HEK293 (cell line): ENCODE measurements at regions not wholly inside any gene's neighbourhood (a gene's known extent, or its start where the extent isn't known, plus 50 kb on each side); places are given as distances from the start of the nearest gene placed in this dataset.

Experiments
- CTCF ChIA-PET: fragments of 350-600 bp; formaldehyde crosslinking; extraction: SDS; loops from one replicate; lab custom pipeline; 2021; ENCODE audit warnings: antibody characterized with exemption; lab: Yijun Ruan, JAX
- POLR2A ChIA-PET: fragments of 300-600 bp; formaldehyde crosslinking; extraction: SDS; loops from one replicate; lab custom pipeline; 2020; ENCODE audit warnings: antibody characterized with exemption, inconsistent platforms; lab: Yijun Ruan, JAX
- H3K27ac ChIP-seq: fragments of 200-500 bp; sonication (Bioruptor generic); 2 replicates; pipeline ENCODE4 v1.5.1; 2014; ENCODE audit warnings: low read depth, low read length, control low read depth, inconsistent platforms; ENCODE audit errors: extremely low read depth
- H3K36me3 ChIP-seq, 2 experiments: fragments of 200-500 bp in 1 of 2; sonication (Bioruptor generic) in 1 of 2; 1 replicate in 1 of 2; 2 replicates in 1 of 2; pipeline ENCODE4 v1.5.1; 2014 to 2017; ENCODE audit warnings: inconsistent platforms in 2 of 2, low read length in 2 of 2; ENCODE audit not compliant: control insufficient read depth in 2 of 2, insufficient read depth in 1 of 2
- H3K4me1 ChIP-seq: fragments of 200-500 bp; sonication (Bioruptor generic); 2 replicates; pipeline ENCODE4 v1.5.1; 2014; ENCODE audit warnings: mild to moderate bottlenecking, low read length, inconsistent platforms; ENCODE audit not compliant: control insufficient read depth, insufficient read depth
- H3K4me3 ChIP-seq: 2 replicates; pipeline ENCODE4 v1.5.1; 2011; ENCODE audit warnings: low read depth, mild to moderate bottlenecking, control low read depth, low read length, moderate library complexity
- H3K9me3 ChIP-seq: fragments of 200-500 bp; sonication (Bioruptor generic); 2 replicates; pipeline ENCODE4 v1.5.1; 2014; ENCODE audit warnings: low read depth, low read length, inconsistent platforms; ENCODE audit not compliant: control insufficient read depth, insufficient read depth
- ATF2 ChIP-seq: fragments of 450-650 bp; formaldehyde crosslinking; IDR thresholded peaks from 2 replicates; pipeline ENCODE4 v1.5.1; 2016; ENCODE audit warnings: missing biosample characterization, missing genetic modification characterization, low read depth
- FEZF1 ChIP-seq: fragments of 450-650 bp; formaldehyde crosslinking; IDR thresholded peaks from 2 replicates; pipeline ENCODE4 v1.5.1; 2016; ENCODE audit warnings: missing biosample characterization, missing genetic modification characterization
- GLI4 ChIP-seq: fragments of 450-650 bp; formaldehyde crosslinking; IDR thresholded peaks from 2 replicates; pipeline ENCODE4 v1.5.1; 2016; ENCODE audit warnings: missing biosample characterization, missing genetic modification characterization
- GLIS1 ChIP-seq: fragments of 450-650 bp; formaldehyde crosslinking; IDR thresholded peaks from 2 replicates; pipeline ENCODE4 v1.5.1; 2016; ENCODE audit warnings: missing biosample characterization, missing genetic modification characterization
- HOXC10 ChIP-seq: sonication (generic); formaldehyde crosslinking; IDR thresholded peaks from 2 replicates; pipeline ENCODE4 v1.8.1; 2023; ENCODE audit warnings: mild to moderate bottlenecking, missing genetic modification reagents
- KLF9 ChIP-seq: fragments of 450-650 bp; formaldehyde crosslinking; IDR thresholded peaks from 2 replicates; pipeline ENCODE4 v1.5.1; 2016; ENCODE audit warnings: missing biosample characterization, missing genetic modification characterization, low read depth
- PBX3 ChIP-seq: sonication (generic); formaldehyde crosslinking; IDR thresholded peaks from 2 replicates; pipeline ENCODE4 v1.8.1; 2022; ENCODE audit warnings: mild to moderate bottlenecking, moderate library complexity, missing genetic modification reagents
- PRDM2 ChIP-seq: fragments of 450-650 bp; formaldehyde crosslinking; IDR thresholded peaks from 2 replicates; pipeline ENCODE4 v1.5.1; 2016; ENCODE audit warnings: missing biosample characterization, missing genetic modification characterization, borderline replicate concordance
- SP3 ChIP-seq: fragments of 450-650 bp; formaldehyde crosslinking; IDR thresholded peaks from 2 replicates; pipeline ENCODE4 v1.5.1; 2016; ENCODE audit warnings: missing biosample characterization, missing genetic modification characterization
- WT1 ChIP-seq: fragments of 450-650 bp; formaldehyde crosslinking; IDR thresholded peaks from 2 replicates; pipeline ENCODE4 v1.5.1; 2016; ENCODE audit warnings: missing biosample characterization, missing genetic modification characterization
- ZNF138 ChIP-seq: fragments of 450-650 bp; formaldehyde crosslinking; IDR thresholded peaks from 2 replicates; pipeline ENCODE4 v1.5.1; 2016; ENCODE audit warnings: missing biosample characterization, missing genetic modification characterization, borderline replicate concordance
- ZNF18 ChIP-seq: fragments of 450-650 bp; formaldehyde crosslinking; IDR thresholded peaks from 2 replicates; pipeline ENCODE4 v1.5.1; 2016; ENCODE audit warnings: missing biosample characterization, missing genetic modification characterization
- ZNF239 ChIP-seq: fragments of 450-650 bp; formaldehyde crosslinking; IDR thresholded peaks from 2 replicates; pipeline ENCODE4 v1.5.1; 2016; ENCODE audit warnings: missing biosample characterization, missing genetic modification characterization
- ZNF24 ChIP-seq: fragments of 450-650 bp; formaldehyde crosslinking; IDR thresholded peaks from 2 replicates; pipeline ENCODE4 v1.5.1; 2016; ENCODE audit warnings: missing biosample characterization, missing genetic modification characterization
- ZNF280C ChIP-seq: fragments of 450-650 bp; formaldehyde crosslinking; IDR thresholded peaks from 2 replicates; pipeline ENCODE4 v1.5.1; 2016; ENCODE audit warnings: missing biosample characterization, missing genetic modification characterization
- ZNF391 ChIP-seq: fragments of 450-650 bp; formaldehyde crosslinking; IDR thresholded peaks from 2 replicates; pipeline ENCODE4 v1.5.1; 2016; ENCODE audit warnings: low read depth, missing biosample characterization, missing genetic modification characterization, borderline replicate concordance
- ZNF404 ChIP-seq: fragments of 450-650 bp; formaldehyde crosslinking; IDR thresholded peaks from 2 replicates; pipeline ENCODE4 v1.5.1; 2017; ENCODE audit warnings: missing biosample characterization, missing genetic modification characterization
- ZNF513 ChIP-seq: fragments of 450-650 bp; IDR thresholded peaks from 2 replicates; pipeline ENCODE4 v1.5.1; 2018; ENCODE audit warnings: missing biosample characterization, missing genetic modification characterization
- ZNF544 ChIP-seq: fragments of 450-650 bp; formaldehyde crosslinking; IDR thresholded peaks from 2 replicates; pipeline ENCODE4 v1.5.0; 2017; ENCODE audit warnings: missing biosample characterization, missing genetic modification characterization
- ZNF549 ChIP-seq: fragments of 450-650 bp; IDR thresholded peaks from 2 replicates; pipeline ENCODE4 v1.5.1; 2018; ENCODE audit warnings: missing biosample characterization, missing genetic modification characterization, mild to moderate bottlenecking, inconsistent platforms, moderate library complexity
- ZNF624 ChIP-seq: fragments of 450-650 bp; formaldehyde crosslinking; IDR thresholded peaks from 2 replicates; pipeline ENCODE4 v1.5.1; 2017; ENCODE audit warnings: missing biosample characterization, missing genetic modification characterization
- ZNF768 ChIP-seq: fragments of 450-650 bp; formaldehyde crosslinking; IDR thresholded peaks from 2 replicates; pipeline ENCODE4 v1.5.1; 2018; ENCODE audit warnings: missing biosample characterization, mild to moderate bottlenecking, missing genetic modification characterization
- ZNF837 ChIP-seq: fragments of 450-650 bp; formaldehyde crosslinking; IDR thresholded peaks from 2 replicates; pipeline ENCODE4 v1.5.1; 2016; ENCODE audit warnings: missing biosample characterization, missing genetic modification characterization
- ZSCAN16 ChIP-seq: fragments of 450-650 bp; formaldehyde crosslinking; IDR thresholded peaks from 2 replicates; pipeline ENCODE4 v1.5.1; 2016; ENCODE audit warnings: missing biosample characterization, missing genetic modification characterization
- ZSCAN30 ChIP-seq: fragments of 450-650 bp; IDR thresholded peaks from 2 replicates; pipeline ENCODE4 v1.5.1; 2018; ENCODE audit warnings: missing biosample characterization, mild to moderate bottlenecking, missing genetic modification characterization, moderate library complexity

GRCh38 chr3:178129109-178129508, 407.1 kb upstream of the KCNMB2 start (continued):
- TF ChIP-seq ZNF768 (tag by site-specific recombination): no peak
- TF ChIP-seq ZNF18 (tag by site-specific recombination): no peak
- TF ChIP-seq ZNF24 (tag by site-specific recombination): no peak
- TF ChIP-seq SP3 (tag by site-specific recombination): no peak
- TF ChIP-seq GLIS1 (tag by site-specific recombination): no peak
- no peak for TF ChIP-seq ATF2
- no peak for TF ChIP-seq ZNF239 (tag by site-specific recombination)

GRCh38 chr3:178131801-178132200, 404.4 kb upstream of the KCNMB2 start:
- CTCF ChIA-PET: no interaction called here
- H3K4me1 ChIP-seq: no peaks in the 10 kb centered on the region
- H3K36me3 ChIP-seq: no peaks in the 10 kb centered on the region
- H3K27ac ChIP-seq: no peak overlapping the region
- POLR2A ChIA-PET: no interaction called here
- H3K4me3 ChIP-seq: no peak overlapping the region
- no peaks in the 10 kb centered on the region for H3K9me3 ChIP-seq
- TF ChIP-seq KLF9 (tag by site-specific recombination) (no peak), ZNF513 (no peak), HOXC10 (no peak), ZSCAN30 (tag by site-specific recombination) (no peak), ZNF138 (tag by site-specific recombination) (no peak), ZNF624 (no peak), PRDM2 (tag by site-specific recombination) (no peak), WT1 (tag by site-specific recombination) (no peak), ZNF549 (tag by site-specific recombination) (no peak), GLI4 (no peak), GLIS1 (tag by site-specific recombination) (no peak), PBX3 (CRISPR knock-in tag) (no peak), ZNF280C (tag by site-specific recombination) (no peak), ZNF837 (tag by site-specific recombination) (no peak), ZNF544 (tag by site-specific recombination) (no peak), ZSCAN16 (no peak), FEZF1 (no peak), ZNF391 (no peak), ZNF404 (tag by site-specific recombination) (no peak)
